Neural cell (in vitro differentiated cells): ENCODE measurements at regions not wholly inside any gene's neighbourhood (a gene's known extent, or its start where the extent isn't known, plus 50 kb on each side); places are given as distances from the start of the nearest gene placed in this dataset.

Experiments
- EP300 ChIP-seq: fragments of 450-650 bp; conservative IDR thresholded peaks from 2 replicates; pipeline ENCODE4 v1.6.1; 2014; ENCODE audit warnings: antibody characterized with exemption, mild to moderate bottlenecking, moderate library complexity; ENCODE audit not compliant: poor library complexity, severe bottlenecking
- POLR2AphosphoS5 ChIP-seq: IDR thresholded peaks from 2 replicates; pipeline ENCODE4 v1.6.1; 2012
- SMC3 ChIP-seq: fragments of 450-650 bp; conservative IDR thresholded peaks from 2 replicates; pipeline ENCODE4 v1.6.1; 2014; ENCODE audit warnings: antibody characterized with exemption, mild to moderate bottlenecking, moderate library complexity; ENCODE audit not compliant: poor library complexity
- TAF1 ChIP-seq: IDR thresholded peaks from 2 replicates; pipeline ENCODE4 v1.6.1; 2012; ENCODE audit warnings: low read depth
- TF ChIP-seq, protein P1 (sequence below): fragments of 450-650 bp; IDR thresholded peaks from 2 replicates; pipeline ENCODE4 v1.5.1; 2014; ENCODE audit warnings: antibody characterized with exemption, mild to moderate bottlenecking, moderate library complexity; ENCODE audit not compliant: poor library complexity, severe bottlenecking

DNA sequence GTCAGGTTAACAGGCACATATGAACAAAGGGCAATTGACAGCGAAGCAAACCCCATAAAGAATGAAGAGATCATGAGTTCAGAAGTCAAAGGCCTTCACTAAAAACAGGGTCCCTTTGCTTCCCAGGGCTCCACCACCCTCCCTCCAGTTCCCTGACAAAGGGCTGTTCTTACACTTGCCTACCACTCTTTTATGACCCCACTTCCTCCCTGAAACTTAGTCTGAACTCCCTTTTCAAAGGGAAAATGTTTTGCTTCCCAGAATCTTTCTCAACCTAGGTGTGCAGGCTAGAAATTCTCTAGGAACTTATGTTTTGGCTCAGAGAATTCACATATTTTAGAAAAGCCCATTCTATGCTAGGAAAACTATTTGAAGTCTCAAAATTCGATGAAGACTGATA, 86.0 kb upstream of the ITGA4 start:
- TF ChIP-seq, protein P1, sequence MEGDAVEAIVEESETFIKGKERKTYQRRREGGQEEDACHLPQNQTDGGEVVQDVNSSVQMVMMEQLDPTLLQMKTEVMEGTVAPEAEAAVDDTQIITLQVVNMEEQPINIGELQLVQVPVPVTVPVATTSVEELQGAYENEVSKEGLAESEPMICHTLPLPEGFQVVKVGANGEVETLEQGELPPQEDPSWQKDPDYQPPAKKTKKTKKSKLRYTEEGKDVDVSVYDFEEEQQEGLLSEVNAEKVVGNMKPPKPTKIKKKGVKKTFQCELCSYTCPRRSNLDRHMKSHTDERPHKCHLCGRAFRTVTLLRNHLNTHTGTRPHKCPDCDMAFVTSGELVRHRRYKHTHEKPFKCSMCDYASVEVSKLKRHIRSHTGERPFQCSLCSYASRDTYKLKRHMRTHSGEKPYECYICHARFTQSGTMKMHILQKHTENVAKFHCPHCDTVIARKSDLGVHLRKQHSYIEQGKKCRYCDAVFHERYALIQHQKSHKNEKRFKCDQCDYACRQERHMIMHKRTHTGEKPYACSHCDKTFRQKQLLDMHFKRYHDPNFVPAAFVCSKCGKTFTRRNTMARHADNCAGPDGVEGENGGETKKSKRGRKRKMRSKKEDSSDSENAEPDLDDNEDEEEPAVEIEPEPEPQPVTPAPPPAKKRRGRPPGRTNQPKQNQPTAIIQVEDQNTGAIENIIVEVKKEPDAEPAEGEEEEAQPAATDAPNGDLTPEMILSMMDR, result no peak
- no peak for TF ChIP-seq EP300
- no peak for TF ChIP-seq SMC3
- TF ChIP-seq TAF1, result no peak
- no peak for TF ChIP-seq POLR2AphosphoS5
